HG03460 (cell line): ENCODE measurements at regions not wholly inside any gene's neighbourhood (a gene's known extent, or its start where the extent isn't known, plus 50 kb on each side); places are given as distances from the start of the nearest gene placed in this dataset.
A peak's percentile ranks its signal among the peaks of the same experiment; 100 is the strongest.

Experiments used
- ATAC-seq: cut with Tn5 transposase; IDR thresholded peaks from one replicate; pipeline ENCODE4 v1.9.1; 2021; ENCODE audit not compliant: unreplicated experiment

DNA sequence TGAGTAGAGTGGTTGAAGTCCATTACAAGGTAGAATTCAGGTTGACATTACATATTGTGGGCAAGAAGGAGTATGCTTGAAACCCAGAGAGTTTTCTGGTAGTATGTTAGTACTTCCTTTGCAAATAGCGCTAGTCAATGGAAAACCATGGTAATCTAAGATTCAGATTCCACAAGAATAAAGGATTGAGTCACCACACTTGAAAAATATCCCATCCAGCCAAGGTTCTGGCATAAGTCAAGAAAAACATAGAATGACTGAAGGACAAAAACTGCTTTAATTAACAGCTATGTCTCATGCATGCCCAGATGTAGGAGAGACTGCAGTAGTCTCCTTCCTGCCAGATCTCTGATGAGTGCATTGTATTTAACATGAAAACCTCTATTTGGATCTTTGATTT lies 469.8 kb downstream of the BMP2 start:
- no peak for ATAC-seq

DNA sequence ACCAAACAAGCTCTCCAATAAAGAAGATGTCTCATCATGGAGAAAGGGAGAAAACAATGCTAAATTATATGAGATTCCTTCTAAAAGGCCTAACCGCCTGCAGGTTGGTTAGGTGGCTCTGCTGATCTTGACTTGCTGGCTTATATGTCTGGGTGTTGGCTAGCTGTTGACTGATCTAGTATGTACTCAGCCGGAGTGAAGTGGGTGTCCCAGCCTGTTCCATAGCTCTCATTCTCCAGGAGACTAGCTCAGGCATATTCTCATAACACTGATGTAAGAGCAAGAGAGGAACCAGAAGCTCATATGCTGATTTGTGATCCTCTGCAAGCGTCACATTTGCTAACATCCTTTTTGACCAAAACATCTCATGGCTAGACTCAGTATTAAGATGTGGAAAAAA lies 473.0 kb downstream of the BMP2 start:
- no peak for ATAC-seq

DNA sequence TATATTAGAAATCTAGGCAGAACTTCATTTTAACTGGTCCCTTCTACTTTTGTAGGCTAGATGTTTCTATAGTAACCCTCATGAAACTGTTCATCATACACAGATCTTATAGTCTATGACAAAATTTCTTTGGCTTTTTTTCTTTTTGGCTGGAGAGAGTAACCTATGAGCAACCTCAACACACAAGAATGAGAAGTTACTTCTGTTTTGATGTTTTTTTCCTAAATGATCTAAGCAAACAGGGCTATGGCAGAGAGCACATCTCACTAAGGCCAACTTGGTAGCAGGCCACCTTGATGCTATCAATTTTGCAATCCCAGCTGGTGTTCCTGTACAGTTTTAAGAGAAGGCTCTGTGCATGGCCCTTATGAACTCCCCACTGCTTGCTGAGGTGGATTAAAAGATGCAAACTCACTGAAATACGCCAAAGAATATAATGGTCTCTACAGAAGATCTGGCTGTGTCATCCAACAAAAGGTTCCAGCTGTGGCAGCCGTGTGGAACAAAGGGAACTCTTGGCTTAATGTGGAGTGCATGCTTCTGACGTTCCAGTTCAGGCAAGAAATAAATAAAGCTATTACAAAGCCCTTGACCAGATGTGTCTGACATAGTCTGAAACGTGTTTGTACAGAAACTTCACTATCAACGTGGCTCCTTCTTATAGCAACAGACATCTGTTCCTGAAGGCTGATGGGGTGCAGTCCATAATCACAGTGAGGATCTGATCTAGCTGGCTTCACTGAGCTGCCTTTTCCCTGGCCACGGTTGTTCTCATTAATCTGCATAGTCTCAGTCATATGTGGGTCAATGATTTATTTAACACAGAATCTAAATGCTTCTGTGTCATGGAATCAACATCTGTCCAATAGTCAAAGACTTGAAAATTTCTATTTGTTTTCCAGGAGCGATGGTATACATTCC lies 481.1 kb downstream of the BMP2 start:
- no peak for ATAC-seq

DNA sequence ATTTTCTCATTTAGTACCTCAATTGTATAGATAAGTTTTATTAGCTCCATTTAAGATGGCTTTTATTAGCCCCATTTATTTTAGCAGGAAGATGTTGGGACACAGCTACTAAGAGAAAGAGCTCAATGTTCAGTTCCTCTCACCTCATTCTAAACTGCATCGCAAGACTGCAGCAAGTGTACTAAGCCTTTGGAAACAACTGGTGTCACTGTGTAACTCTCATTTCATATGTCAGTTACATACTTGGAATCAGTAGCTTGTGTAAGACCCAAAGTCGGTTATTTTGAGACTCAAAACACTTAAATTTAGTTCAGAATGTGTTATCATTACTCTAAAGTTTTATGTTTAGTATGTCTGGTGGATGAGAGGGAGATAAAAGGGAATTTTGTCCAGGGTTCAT lies 482.9 kb downstream of the BMP2 start:
- ATAC-seq = no peak

DNA sequence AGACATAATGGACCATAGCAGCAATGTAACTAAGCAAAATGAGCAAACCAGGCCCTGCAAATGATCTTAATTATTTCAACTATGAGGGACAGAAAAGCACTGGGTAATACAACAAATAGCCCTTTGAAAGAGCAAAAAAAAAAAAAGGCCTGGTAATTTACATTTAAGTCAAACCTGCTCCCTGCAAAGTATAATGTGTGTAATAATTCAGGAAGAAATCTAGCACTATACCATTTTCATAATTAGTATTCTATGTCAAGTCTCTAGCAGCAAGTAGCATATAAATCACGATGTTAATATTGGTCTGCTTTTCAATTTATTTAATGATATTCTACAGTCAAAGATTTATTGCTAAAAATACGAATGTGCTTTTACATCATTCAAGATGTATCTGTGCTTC lies 489.6 kb downstream of the BMP2 start:
- no peak for ATAC-seq

DNA sequence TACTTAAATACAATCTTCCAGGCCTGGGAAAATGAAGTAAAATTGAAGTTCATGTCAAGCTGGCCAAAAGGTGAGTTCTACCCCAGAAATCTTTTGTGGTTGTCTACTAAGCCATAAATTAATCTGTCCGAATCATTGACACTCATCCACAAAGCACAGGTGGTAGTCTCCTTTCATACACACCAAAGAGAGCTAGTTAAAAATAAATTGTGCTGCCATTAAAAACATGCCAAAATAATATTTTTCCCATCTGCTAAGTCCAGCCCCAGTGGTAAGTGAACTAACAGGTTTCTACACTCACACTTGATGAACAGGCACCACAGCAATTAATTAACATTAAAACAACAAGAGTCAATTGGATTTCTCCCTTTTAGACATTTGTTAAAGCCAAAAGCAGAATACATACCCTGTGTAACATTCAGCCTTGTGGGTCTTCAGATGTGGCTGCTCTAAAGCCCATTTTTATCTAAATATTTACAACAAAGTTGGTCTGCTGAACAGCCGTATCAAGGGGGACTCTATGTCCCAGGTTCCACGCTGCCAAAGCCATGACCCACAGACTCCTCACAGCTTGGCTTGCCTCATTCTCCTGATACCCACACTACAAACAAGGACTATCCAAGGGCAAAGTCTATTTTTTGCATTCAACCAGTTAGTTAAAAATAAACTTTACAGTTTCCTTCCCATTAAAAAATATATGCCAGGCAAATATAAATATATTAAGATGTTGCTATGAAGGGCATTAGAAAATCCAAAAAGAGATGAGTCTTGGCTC lies 490.4 kb downstream of the BMP2 start:
- no peak for ATAC-seq

DNA sequence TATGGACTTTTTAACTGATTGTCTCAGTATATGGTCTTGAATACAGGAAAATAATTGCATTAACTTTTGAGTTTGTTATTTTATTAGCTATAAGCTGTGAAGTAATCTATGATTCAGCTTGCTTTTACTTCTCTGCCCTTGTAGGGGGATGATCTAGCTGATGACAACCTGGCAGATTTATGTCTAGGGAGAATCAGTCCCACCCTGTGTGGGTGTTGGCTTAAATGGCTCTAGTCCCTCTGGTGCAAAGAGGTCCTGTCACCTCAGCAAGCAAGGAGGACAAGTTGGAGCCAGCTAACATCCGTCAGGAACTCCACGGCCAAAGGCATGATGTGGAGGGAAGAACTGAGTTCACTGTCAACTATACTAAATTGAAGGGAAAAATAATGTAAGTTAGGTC lies 495.3 kb downstream of the BMP2 start:
- ATAC-seq = no peak

DNA sequence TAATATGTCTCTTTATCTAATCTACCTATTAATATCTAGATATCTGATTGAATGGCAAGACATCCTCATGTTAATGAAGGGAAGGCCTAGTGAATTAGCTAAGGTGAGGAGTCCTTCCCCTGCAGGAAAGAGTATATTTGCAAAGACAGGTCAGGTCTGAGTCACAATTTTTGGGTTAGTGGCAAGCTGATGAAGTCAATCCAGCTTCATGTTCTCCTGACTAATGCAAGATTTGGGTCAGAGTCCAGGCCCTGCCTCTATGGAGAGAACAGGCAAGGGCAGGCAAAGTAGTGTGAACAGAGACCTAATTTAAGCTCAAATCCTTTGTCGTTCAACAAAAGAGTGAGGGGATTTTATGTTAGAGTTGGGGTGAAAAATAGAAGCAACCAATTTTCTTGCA lies 496.7 kb downstream of the BMP2 start:
- ATAC-seq = no peak

DNA sequence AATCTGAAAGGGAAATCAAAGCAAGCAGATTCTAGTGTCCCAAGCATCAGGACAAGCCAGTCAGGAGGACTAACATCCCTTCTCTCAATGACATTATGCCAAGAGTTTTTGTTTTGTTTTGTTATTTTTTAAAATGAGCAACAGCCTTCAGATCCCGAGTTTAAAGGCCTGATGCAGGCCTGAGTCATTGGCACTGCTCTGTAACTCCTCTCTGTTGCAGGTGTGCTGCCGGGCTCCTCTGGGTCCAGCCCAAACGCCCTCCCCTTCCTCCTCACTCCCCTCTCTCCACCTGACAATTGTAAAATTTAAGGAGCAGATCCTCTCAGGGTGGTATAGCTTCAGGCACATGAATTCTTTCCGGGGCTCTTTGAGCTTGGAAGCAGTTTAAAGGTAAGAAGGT lies 502.0 kb downstream of the BMP2 start:
- ATAC-seq = no peak

DNA sequence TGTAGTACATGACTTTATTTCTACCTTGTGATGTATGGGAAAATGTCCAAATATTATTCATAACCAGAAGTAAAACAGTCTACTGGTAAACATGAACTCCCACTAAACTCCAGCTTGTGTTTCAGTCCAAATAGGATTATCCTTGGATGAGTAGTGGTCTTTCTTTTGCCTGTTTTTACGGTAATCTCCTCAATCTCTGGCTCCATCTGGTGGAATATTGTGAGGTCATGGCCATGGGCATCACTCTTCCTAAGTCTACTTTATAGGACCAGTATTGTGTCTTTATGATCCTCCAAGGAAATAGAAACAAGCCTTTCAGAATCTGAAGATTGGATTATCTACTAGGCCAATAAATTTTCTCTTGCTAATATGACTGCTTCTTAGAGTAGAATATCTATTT lies 505.0 kb downstream of the BMP2 start:
- ATAC-seq = no peak

DNA sequence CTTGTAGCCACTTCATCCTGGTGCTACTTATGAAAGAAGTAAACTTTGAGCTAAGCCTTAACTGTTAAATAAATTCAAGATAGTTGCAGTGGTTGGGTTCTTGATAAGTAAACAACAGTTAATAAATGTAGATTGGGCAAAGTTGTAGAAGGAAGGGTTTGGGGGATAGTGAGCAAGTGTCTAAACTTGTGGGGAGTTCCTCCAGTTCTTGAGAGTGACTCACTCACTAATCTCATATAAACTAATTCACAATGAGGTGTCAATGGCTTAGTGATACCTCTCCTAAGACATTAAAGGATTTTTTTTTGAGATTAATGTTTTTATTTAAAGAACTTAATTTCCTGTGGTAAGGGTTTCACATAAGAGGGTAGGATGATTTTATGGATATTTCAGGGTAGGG lies 507.4 kb downstream of the BMP2 start:
- ATAC-seq = no peak

DNA sequence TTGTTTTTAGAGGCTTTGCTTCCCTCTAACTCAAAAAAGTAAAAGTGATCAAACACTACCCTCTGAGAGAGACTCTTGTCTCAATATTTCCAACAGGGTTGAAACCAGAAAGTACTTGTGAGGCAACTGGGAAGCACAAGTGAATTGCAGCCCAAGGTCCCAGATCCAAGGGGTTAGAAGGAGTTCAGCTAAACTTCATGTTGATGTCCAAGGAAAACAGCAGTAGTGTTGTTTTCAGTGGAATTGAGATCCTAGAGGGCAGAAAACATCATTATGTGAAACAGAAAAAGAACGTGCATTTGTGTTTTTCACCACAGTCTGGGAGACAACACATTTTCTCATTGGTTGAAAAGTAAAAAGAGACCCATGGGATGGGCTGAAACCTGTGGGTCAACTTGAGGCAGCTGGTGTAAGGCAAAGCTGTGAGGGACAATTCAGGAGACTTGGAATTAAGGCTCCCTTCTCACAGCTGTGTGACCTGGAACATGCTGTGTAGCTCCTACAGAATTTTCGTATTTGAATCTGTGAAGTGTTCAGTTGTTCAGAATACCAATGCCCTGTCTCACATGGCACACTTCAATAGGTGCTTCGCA lies 508.3 kb downstream of the BMP2 start:
- no peak for ATAC-seq

DNA sequence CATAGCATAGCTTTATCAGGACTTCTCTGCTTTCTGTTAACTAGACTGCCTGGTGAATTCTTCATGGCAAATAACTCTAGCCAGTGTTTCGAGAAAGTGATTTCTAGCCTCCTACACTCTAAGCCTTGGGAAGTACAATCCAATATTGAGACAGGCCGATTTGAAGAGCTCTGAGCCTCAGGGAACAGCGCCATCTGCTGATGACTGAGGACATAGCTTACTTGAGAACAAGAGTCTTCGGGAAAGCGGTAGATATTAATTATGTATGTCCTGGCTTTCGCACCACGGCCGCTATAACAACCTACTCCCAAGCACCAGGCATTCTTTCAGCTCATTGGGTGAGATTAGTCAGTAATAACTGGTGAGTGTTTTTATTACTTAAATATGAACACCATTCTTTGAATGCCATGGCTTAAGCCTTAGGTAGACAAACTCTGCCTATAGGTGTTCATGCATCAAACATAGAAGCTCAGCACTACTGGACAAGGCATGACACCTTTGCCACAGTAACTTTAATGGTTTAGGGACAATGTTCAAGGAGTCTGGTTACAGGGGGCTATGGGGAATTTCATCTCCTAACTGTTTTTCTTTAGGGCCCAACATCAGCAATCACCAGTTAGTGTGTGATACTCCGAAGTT lies 518.6 kb downstream of the BMP2 start:
- ATAC-seq = peak; percentile 82

DNA sequence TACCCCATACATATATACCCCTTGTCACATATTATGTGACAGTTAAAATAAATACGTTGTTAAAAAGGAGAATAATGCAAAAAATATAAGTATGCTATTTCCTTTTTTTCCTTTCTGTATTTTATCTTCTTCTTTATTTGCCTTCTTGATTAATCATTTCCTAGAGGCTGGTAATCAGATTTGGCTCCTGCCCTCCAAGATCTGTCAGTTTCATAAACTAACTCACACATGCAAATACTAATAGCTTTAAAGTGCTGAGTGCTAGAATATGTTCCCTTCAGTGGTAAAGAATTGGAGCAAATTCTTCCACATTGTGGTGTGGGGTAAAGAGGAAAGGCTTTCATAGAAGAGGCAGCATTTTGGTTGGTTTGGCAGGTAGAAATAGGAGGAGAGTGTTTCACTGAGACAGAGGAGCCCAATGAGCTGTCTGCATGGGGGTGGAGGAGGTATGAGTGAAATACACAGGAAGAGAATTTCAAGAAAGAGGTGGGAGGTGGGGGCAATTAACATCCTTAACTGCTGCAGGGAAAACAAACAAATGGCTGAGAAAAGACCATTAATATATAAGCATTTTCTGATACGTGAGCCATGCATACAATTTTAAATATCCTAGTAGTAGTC lies 523.9 kb downstream of the BMP2 start:
- no peak for ATAC-seq

DNA sequence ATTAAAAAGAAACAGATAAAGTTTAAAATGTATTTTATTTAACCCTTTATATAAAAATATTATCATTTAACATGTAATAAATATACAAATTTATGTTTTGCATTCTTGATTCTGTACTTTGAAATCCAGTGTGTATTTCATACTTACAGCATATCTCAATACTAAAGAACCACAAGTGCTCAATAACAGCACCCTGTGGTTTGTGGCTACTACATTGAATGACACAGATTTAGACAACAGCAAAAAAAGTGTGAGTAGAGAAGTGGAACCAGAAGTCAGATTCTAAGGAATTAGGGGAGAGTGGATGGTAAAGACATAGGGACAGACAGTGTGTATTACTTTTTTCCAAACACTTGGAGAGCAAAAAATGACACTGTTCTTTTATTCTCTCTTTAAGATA lies 524.5 kb downstream of the BMP2 start:
- ATAC-seq = no peak

DNA sequence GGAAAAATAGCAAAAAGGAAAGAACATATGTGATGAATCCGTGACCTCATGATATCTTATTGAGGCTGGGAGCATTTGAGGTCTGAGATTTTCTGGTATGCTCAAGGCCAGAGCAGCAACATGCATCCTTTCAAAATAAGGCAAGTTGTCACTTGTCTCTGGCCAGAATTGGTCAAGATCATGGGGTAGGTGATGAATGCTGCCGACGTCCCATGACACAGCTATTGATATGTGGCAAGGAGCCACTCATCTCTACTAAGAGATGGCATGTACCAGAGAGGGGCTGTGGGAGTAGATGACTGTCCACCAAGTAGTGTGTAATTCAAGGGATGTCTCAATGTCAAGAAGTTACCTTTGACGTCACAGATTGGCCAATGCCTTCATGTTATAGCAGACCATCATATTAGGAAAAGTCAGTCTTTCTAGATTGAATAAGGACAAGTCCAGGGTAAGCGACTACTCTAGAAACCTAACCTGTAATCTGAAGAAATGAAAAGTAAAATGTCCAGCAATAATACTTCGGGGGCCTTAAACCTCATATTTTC lies 527.4 kb downstream of the BMP2 start:
- ATAC-seq = no peak

DNA sequence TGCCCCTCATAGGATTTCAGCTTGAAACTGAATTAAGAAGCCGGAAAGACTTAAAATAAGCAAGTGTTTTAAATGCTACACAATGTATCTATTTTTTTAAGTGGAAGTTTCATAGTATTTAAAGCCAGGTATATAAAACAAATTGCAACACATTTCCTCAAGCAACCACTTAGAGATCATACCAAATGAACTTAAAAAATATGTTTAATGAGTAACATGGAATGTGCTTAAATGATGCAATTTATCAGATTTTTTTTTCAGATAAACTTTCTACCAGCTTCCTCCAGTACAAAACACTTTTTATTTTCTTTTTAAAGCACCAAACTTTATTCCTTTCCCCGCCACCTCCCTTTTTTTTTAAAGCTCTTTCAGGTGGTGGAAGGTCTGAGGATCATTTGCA lies 534.3 kb downstream of the BMP2 start:
- ATAC-seq = no peak

DNA sequence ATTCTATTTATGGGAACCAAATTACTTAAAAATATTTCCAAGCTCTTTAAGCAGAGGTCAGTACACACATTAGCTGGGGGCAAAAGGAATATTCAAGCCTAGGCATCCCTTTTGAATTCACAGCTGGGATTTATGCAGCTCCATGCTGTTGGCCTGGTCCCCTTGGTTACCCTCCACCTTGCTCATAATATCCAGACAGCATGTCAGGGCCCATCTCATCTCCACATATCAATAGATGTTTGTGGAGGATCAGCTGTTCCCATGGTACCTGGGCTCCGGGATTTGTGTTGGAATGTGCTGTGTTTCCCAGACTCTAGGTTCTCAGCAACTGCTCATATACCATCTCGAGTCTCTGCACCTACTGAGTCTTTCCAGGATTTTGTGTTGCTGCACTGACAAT lies 534.8 kb downstream of the BMP2 start:
- ATAC-seq = no peak

DNA sequence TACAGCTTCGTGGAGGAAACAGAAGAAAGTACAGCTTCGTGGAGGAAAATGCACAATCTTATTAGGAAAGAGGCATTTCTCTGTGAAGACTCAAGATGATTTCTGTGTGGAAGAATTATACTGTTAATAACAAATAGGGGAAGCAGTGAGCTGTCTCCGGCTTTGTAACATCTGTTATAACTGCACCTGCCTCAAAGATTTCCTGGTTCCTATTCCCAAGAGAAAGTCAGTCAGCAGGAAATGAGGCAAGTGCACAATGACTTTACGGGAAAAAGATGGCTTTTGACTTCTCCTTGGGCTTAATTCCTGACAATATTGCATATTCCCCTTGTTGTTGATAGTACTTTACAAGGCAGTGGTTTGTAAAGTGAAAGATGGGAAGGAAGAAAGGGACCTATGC lies 538.5 kb downstream of the BMP2 start:
- ATAC-seq = no peak

DNA sequence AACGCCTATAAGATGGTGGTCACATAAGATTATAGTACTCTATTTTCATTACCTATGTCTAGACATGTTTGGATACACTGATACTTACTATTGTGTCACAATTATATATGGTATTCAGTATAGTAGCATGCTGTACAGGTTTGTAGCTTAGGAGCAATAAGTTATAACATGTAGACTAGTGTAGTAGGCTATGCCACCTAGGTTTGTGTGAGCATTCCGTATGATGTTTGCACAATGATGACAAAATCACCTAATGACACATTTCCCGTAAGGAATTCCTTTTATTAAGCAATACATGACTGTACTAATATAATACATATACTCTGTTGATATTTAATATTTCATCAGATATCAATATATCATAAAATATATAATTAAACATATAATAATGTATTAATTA lies 540.7 kb downstream of the BMP2 start:
- ATAC-seq = no peak

DNA sequence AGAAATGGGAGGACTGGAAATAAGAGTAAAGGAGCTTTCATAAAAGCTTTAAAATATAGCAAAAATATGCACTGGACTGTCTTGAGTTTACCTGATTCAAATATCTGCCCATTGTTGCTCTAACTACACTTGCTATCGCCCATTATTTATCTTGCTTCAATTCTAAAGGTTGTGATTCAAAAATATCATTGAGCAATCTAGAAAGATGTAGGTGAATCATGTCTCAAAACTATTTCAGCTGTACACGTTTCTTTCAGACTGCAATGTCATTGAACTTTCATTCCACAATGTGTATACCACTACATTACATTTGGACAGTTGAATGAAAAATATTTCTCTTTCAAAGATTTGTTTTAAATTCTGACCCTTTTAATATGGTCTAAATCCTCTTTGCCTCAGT lies 545.6 kb downstream of the BMP2 start:
- ATAC-seq = no peak
